RWPE1 (cell line): ENCODE measurements at regions not wholly inside any gene's neighbourhood (a gene's known extent, or its start where the extent isn't known, plus 50 kb on each side); places are given as distances from the start of the nearest gene placed in this dataset.

Experiments
- CTCF ChIA-PET: fragments of 350-600 bp; sonication (Branson Sonifier 250); formaldehyde crosslinking; extraction: SDS; loops from one replicate; lab custom pipeline; 2021; lab: Yijun Ruan, JAX
- POLR2A ChIA-PET: fragments of 400-600 bp; formaldehyde crosslinking; extraction: SDS; loops from one replicate; lab custom pipeline; 2020; ENCODE audit warnings: antibody characterized with exemption; ENCODE audit not compliant: low non-redundant PET; lab: Yijun Ruan, JAX
- DNase-seq: peaks from one replicate; pipeline ENCODE4 v3.0.0; 2012; ENCODE audit warnings: low spot score
- H3K27ac ChIP-seq: fragments of 450-650 bp; 2 replicates; pipeline ENCODE4 v1.5.1; 2017
- CTCF ChIP-seq: fragments of 450-650 bp; conservative IDR thresholded peaks from 2 replicates; pipeline ENCODE4 v1.5.1; 2017; ENCODE audit warnings: low read depth, mild to moderate bottlenecking

- ChIA-PET CTCF (no interaction called here), POLR2A (no interaction called here)
- H3K27ac ChIP-seq: no peak overlapping the region
- TF ChIP-seq CTCF: no peak
- no peak for DNase-seq
Observed at GRCh38 chr14:104446611-104447010, 133.0 kb upstream of the C14orf180 start.

GRCh38 chr14:104447750-104448149 is 131.8 kb upstream of the C14orf180 start:
- no peak for DNase-seq
- no peak for TF ChIP-seq CTCF
- no peak overlapping the region for H3K27ac ChIP-seq
- ChIA-PET CTCF (no interaction called here), POLR2A (no interaction called here)

- no peak for TF ChIP-seq CTCF
- POLR2A ChIA-PET: no interaction called here
- H3K27ac ChIP-seq: no peak overlapping the region
- CTCF ChIA-PET: no interaction called here
- no peak for DNase-seq
Observed at GRCh38 chr14:104448321-104448720, 131.2 kb upstream of the C14orf180 start.

GRCh38 chr14:104448721-104449120 is 130.8 kb upstream of the C14orf180 start:
- H3K27ac ChIP-seq: no peak overlapping the region
- TF ChIP-seq CTCF: no peak
- POLR2A ChIA-PET: no interaction called here
- no peak for DNase-seq
- CTCF ChIA-PET: no interaction called here

- TF ChIP-seq CTCF: no peak
- ChIA-PET POLR2A (no interaction called here), CTCF (no interaction called here)
- no peak overlapping the region for H3K27ac ChIP-seq
- DNase-seq: no peak
Observed at GRCh38 chr14:104450811-104451401, 128.7 kb upstream of the C14orf180 start.

- ChIA-PET CTCF (no interaction called here), POLR2A (no interaction called here)
- no peak overlapping the region for H3K27ac ChIP-seq
- DNase-seq: no peak
- TF ChIP-seq CTCF: no peak
Observed at GRCh38 chr14:104451474-104451873, 128.1 kb upstream of the C14orf180 start.
